Upper lobe of right lung (tissue), 1 donor: ENCODE measurements at regions not wholly inside any gene's neighbourhood (a gene's known extent, or its start where the extent isn't known, plus 50 kb on each side); places are given as distances from the start of the nearest gene placed in this dataset.

Source experiments
- ATAC-seq: fragments of 200-7000 bp; cut with Tn5 transposase; one replicate; pipeline ENCODE4 v1.9.1; 2020; ENCODE audit warnings: mild to moderate bottlenecking, moderate library complexity
- DNase-seq: peaks from one replicate; pipeline ENCODE4 v3.0.0-alpha.2; 2020
- H3K27ac ChIP-seq: fragments of 200-600 bp; one replicate; pipeline ENCODE4 v1.8.0; 2022
- H3K27me3 ChIP-seq: fragments of 200-600 bp; one replicate; pipeline ENCODE4 v1.8.0; 2022; ENCODE audit warnings: mild to moderate bottlenecking
- H3K36me3 ChIP-seq: fragments of 200-600 bp; one replicate; pipeline ENCODE4 v1.8.0; 2022
- H3K4me1 ChIP-seq: fragments of 200-600 bp; one replicate; pipeline ENCODE4 v1.8.0; 2022
- H3K4me3 ChIP-seq: fragments of 200-600 bp; one replicate; pipeline ENCODE4 v1.8.0; 2022; ENCODE audit warnings: mild to moderate bottlenecking
- H3K9me3 ChIP-seq: fragments of 200-600 bp; one replicate; pipeline ENCODE4 v1.8.0; 2022
- intact Hi-C: fragments of 100-400 bp; cut with DNase I; formaldehyde crosslinking; loops from one replicate; pipeline ENCODE4 v1.11.0; 2022
- TF ChIP-seq, protein P1 (sequence below): fragments of 200-600 bp; IDR thresholded peaks from one replicate; pipeline ENCODE4 v1.8.0; 2022; ENCODE audit warnings: antibody characterized with exemption
- donor health status: DM: no; HTN: yes; CAD: no; lungs with severe emphysema.

DNA sequence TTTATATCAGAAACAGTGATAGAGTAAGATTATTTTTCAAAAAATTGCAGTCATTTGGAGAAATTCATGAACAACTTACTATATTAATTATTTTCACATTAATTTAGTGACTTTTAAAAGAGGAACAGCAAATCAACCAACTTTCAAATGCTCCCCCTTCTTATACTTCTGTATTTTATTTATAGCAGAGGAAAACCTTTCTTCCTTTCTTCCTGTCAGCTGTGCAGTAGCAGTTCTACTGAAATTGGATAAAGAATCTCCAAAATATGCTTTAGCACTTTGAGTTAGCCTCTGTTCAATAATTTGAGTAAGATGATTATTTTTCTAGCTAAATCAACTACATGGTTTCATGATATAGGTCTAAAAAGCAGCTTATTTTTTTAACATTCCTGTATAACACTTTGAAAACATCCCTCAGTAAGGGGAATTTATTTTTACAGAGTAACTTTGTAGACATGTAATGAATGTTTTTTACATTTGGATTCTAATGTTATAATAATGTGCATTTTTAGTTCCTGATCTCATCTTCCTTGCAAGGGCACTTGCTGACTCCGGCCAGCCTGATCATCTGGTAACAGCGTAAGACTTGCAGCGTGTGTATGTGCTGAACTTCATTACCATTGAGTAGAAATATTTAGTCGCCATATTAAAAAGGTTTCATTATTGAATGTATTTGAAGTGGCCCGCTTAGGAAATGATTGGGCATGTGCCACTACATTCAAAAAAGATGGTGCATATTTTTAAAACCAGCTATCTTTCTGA lies 158.3 kb upstream of the HDAC9 start:
- H3K36me3 ChIP-seq, result no peaks in the 10 kb centered on the region
- DNase-seq (no peak), ATAC-seq (no peak)
- TF ChIP-seq, protein P1, sequence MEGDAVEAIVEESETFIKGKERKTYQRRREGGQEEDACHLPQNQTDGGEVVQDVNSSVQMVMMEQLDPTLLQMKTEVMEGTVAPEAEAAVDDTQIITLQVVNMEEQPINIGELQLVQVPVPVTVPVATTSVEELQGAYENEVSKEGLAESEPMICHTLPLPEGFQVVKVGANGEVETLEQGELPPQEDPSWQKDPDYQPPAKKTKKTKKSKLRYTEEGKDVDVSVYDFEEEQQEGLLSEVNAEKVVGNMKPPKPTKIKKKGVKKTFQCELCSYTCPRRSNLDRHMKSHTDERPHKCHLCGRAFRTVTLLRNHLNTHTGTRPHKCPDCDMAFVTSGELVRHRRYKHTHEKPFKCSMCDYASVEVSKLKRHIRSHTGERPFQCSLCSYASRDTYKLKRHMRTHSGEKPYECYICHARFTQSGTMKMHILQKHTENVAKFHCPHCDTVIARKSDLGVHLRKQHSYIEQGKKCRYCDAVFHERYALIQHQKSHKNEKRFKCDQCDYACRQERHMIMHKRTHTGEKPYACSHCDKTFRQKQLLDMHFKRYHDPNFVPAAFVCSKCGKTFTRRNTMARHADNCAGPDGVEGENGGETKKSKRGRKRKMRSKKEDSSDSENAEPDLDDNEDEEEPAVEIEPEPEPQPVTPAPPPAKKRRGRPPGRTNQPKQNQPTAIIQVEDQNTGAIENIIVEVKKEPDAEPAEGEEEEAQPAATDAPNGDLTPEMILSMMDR, result no peak
- H3K4me3 ChIP-seq, result no peak overlapping the region
- peaks cover 8% of the 10 kb centered on the region for H3K9me3 ChIP-seq
- no peaks in the 10 kb centered on the region for H3K27me3 ChIP-seq
- H3K4me1 ChIP-seq, result no peaks in the 10 kb centered on the region
- no peak overlapping the region for H3K27ac ChIP-seq
- intact Hi-C loops, result no loop called here

DNA sequence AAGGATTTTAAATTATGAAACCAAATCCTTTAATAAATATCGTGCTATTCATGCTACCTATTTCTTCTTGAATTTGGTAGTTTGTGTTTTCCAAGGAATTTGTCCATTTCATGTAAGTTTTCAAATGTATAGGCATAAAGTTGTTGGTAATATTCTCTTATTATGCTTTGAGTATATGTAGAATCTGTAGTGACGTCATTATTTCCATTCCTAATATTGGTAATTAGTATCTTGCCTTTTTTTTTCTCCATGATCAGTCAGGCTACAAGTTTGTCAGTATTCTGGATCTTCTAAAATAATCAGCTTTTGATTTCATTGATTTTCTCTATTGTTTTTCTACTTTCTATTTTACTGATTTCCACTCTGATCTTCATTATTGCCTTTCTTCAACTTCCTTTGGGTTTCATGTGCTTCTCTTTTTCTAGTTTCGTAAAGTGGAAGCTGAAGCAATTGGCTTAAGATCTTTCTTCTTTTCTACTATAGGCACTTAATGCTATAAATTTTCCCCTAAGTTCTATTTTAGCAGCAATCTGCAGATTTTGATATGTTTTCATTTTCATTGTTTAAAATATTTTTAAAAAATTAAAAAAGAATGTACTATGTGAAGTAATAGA lies 156.5 kb upstream of the HDAC9 start:
- Histone ChIP-seq H3K27me3 (no peaks in the 10 kb centered on the region), H3K36me3 (no peaks in the 10 kb centered on the region), H3K4me1 (no peaks in the 10 kb centered on the region), H3K27ac (no peak overlapping the region), H3K9me3 (peaks cover 8% of the 10 kb centered on the region), H3K4me3 (no peak overlapping the region)
- DNase-seq (no peak), ATAC-seq (no peak)
- intact Hi-C loops, result no loop called here
- TF ChIP-seq, protein P1, result no peak

DNA sequence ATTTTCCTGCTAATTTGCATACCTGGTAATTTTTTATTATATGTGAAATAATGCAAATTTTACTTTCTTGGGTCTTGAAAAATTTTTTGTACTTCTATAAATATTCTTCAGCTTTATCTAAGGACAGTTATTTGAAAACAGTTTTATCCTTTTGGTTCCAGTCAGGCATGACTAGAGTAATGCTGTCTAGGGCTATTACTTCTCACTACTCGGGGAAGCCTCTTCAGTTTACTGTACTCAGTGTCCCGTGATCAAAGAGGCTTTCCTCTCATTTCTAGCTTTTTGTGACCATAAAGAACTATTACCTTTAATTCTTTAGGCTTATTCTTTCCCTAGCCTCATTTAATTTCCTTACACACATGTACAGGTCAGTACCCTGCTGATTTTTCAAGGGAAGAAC lies 153.8 kb upstream of the HDAC9 start:
- no peaks in the 10 kb centered on the region for H3K36me3 ChIP-seq
- H3K27ac ChIP-seq, result no peak overlapping the region
- ATAC-seq, result no peak
- no peak overlapping the region for H3K4me3 ChIP-seq
- H3K27me3 ChIP-seq, result no peaks in the 10 kb centered on the region
- intact Hi-C loops, result no loop called here
- H3K9me3 ChIP-seq, result peaks cover 8% of the 10 kb centered on the region
- no peaks in the 10 kb centered on the region for H3K4me1 ChIP-seq
- TF ChIP-seq, protein P1, result no peak
- no peak for DNase-seq

DNA sequence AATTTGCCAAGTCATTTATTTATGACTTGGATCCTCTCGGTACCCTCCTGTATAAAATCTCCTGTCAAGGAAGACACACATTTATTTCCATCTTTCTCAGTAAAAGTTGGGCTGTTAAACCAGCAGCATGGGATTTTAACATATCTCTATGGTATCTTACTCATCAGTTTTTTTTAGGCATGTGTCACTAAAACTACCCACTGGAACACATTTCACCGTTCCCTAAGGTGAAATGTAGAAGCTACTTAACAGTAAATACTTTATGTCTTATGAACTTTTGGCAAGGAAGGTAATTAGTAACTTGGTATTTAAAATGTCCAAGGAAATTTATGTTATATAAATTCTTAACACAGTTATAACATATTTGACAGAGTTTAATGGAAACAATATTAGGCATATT lies 152.5 kb upstream of the HDAC9 start:
- intact Hi-C loops, result no loop called here
- TF ChIP-seq, protein P1, result no peak
- H3K36me3 ChIP-seq, result no peaks in the 10 kb centered on the region
- no peak overlapping the region for H3K27ac ChIP-seq
- peaks cover 8% of the 10 kb centered on the region for H3K9me3 ChIP-seq
- DNase-seq (no peak), ATAC-seq (no peak)
- H3K27me3 ChIP-seq, result no peaks in the 10 kb centered on the region
- no peaks in the 10 kb centered on the region for H3K4me1 ChIP-seq
- no peak overlapping the region for H3K4me3 ChIP-seq

DNA sequence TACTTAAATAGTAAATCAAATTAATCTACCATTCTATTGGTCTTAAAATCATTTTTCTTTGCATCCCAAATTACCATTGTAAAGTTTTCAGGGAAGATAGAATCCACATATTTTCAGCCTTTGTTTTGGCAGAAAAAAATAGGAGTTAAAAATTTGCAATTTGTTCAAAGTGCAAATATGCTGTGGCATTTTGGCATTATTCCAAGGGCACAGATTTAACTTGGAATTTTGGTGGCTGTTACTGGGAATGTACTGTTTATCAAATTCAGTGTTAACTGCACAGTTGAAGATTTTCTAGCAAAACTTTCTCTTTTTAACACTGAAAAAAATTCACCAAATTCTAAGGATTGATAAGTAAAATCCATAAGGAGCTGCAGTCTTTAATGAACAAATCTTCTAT lies 151.0 kb upstream of the HDAC9 start:
- DNase-seq (no peak), ATAC-seq (no peak)

More for the DNA sequence above, 151.0 kb upstream of the HDAC9 start:
- Histone ChIP-seq H3K4me3 (no peak overlapping the region), H3K27ac (no peak overlapping the region), H3K4me1 (no peaks in the 10 kb centered on the region), H3K27me3 (no peaks in the 10 kb centered on the region), H3K9me3 (peaks cover 8% of the 10 kb centered on the region), H3K36me3 (no peaks in the 10 kb centered on the region)
- intact Hi-C loops, result no loop called here
- TF ChIP-seq, protein P1, result no peak
